Activated CD4-positive, alpha-beta T cell treated with anti-CD3 and anti-CD28 coated beads, Interleukin-2, amount 10 ng/mL, durations not matched to agents 24 days and 14 days (primary cell): ENCODE measurements at regions not wholly inside any gene's neighbourhood (a gene's known extent, or its start where the extent isn't known, plus 50 kb on each side); places are given as distances from the start of the nearest gene placed in this dataset.

Experiments
- DNase-seq: peaks from one replicate; pipeline ENCODE4 v3.0.0; 2022
- H3K27ac Mint-ChIP-seq: one replicate; pipeline ENCODE4 v1.8.0; 2022; ENCODE audit warnings: mild to moderate bottlenecking, mixed read lengths
- H3K27me3 Mint-ChIP-seq: one replicate; pipeline ENCODE4 v1.8.0; 2022; ENCODE audit warnings: mixed read lengths
- H3K36me3 Mint-ChIP-seq: one replicate; pipeline ENCODE4 v1.8.0; 2022; ENCODE audit warnings: low read depth, mild to moderate bottlenecking, mixed read lengths
- H3K4me1 Mint-ChIP-seq: one replicate; pipeline ENCODE4 v1.8.0; 2021; ENCODE audit warnings: mixed read lengths
- H3K4me3 Mint-ChIP-seq: one replicate; pipeline ENCODE4 v1.8.0; 2022; ENCODE audit warnings: mild to moderate bottlenecking, moderate library complexity, mixed read lengths
- H3K9me3 Mint-ChIP-seq: one replicate; pipeline ENCODE4 v1.8.0; 2021; ENCODE audit warnings: mixed read lengths
- intact Hi-C: fragments of 100-400 bp; cut with micrococcal nuclease; formaldehyde crosslinking; loops from one replicate; pipeline ENCODE4 v1.15.1; 2023

DNA sequence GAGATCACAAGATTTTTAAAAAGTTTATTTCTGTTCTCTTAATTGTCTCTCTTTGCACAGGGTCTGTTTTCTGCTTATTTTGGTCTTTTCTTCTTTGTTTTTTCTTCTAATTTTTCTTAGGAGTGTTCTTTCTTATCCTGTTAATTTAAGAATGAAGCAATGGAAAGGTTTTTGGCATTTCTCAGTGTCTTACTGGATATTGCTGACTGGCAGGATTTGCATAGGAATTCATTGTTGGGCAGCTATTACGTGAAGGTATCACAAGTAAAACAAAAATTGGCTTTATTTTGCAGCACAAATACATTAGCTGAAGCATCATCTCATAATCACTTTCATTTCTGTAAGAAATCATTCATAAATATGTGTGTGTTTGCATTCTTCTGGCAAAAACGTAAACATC, 566.9 kb upstream of the CDH6 start:
- no peak for DNase-seq
- Mint-ChIP-seq H3K4me1 (no peaks in the 10 kb centered on the region), H3K9me3 (peaks cover 9% of the 10 kb centered on the region), H3K27me3 (no peaks in the 10 kb centered on the region), H3K4me3 (no peak overlapping the region), H3K36me3 (no peaks in the 10 kb centered on the region), H3K27ac (no peak overlapping the region)
- intact Hi-C loops = no loop called here

DNA sequence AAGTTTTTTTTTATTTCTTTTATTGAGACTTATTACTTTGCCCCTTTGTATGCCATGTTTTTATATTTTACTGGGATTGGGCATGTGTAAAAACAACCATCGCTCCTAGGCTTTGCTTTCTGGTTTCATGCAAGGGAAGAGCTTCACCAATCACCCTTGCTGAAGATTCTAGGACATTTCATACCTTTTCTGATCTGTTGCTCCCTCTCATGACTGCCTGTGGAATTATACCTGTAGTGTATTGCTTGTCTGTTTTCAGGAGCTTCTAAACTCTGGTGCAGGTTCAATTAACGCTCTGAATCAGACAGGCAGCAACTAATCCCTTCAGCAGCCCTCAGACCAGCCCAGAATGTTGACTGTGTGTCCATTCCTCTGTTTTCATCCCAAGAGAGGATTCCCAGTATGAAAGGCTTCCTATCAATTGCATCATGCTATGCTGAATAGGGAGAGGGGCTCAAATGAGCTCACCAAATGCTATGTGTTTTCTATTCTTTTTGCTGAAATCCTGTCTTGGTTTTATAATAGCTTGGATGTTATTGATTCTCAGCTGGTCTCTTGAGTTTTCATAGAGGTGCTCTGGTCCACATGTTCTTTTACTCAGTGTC, 572.9 kb upstream of the CDH6 start:
- Mint-ChIP-seq H3K4me1 (no peaks in the 10 kb centered on the region), H3K9me3 (peaks cover 8% of the 10 kb centered on the region), H3K27ac (no peak overlapping the region), H3K27me3 (no peaks in the 10 kb centered on the region), H3K36me3 (no peaks in the 10 kb centered on the region), H3K4me3 (no peak overlapping the region)
- intact Hi-C loops = no loop called here
- no peak for DNase-seq

- DNase-seq = no peak
- H3K4me3 Mint-ChIP-seq = no peak overlapping the region
- no peaks in the 10 kb centered on the region for H3K27me3 Mint-ChIP-seq
- no peaks in the 10 kb centered on the region for H3K4me1 Mint-ChIP-seq
- H3K36me3 Mint-ChIP-seq = no peaks in the 10 kb centered on the region
- H3K9me3 Mint-ChIP-seq = no peaks in the 10 kb centered on the region
- intact Hi-C loops = no loop called here
- no peak overlapping the region for H3K27ac Mint-ChIP-seq
Observed at GRCh38 chr5:30608501-30608900, 585.0 kb upstream of the CDH6 start.

GRCh38 chr5:30607301-30607894, 586.1 kb upstream of the CDH6 start:
- intact Hi-C loops = no loop called here
- H3K4me1 Mint-ChIP-seq = no peaks in the 10 kb centered on the region

DNA sequence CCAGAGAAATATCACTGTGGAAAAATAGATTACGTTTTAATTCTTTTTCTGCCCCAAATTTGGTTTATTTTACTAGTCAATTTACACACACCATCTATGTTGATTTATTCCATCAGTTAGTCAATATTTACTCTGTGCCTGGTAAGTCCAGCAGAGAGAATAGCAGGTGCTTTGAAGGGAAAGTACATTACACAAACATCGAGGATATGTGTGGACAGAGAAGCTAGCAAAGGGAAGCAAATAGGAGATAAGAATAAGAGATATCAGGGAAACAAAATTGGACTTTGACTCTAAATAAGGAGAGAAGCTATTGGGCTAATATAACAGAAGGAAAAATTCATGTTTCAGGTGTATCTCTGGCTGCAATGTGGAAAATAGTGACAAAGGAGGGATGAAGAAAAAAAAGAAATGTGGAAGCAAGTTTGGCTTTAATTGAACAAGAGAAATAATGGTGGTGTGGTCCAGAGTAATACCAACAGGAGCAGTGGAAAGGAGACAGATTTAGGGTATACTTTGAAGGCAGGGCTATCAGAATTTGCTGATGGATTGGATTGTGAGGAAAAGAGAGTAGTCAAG, 587.7 kb upstream of the CDH6 start:
- Mint-ChIP-seq H3K9me3 (peaks cover under 1% of the 10 kb centered on the region), H3K4me3 (no peak overlapping the region), H3K36me3 (no peaks in the 10 kb centered on the region), H3K4me1 (no peaks in the 10 kb centered on the region), H3K27ac (no peak overlapping the region), H3K27me3 (no peaks in the 10 kb centered on the region)
- DNase-seq = no peak
- intact Hi-C loops = no loop called here

More at GRCh38 chr5:30607301-30607894, 586.1 kb upstream of the CDH6 start:
- Mint-ChIP-seq H3K27ac (no peak overlapping the region), H3K9me3 (no peaks in the 10 kb centered on the region), H3K4me3 (no peak overlapping the region), H3K36me3 (no peaks in the 10 kb centered on the region), H3K27me3 (no peaks in the 10 kb centered on the region)
- DNase-seq = no peak

DNA sequence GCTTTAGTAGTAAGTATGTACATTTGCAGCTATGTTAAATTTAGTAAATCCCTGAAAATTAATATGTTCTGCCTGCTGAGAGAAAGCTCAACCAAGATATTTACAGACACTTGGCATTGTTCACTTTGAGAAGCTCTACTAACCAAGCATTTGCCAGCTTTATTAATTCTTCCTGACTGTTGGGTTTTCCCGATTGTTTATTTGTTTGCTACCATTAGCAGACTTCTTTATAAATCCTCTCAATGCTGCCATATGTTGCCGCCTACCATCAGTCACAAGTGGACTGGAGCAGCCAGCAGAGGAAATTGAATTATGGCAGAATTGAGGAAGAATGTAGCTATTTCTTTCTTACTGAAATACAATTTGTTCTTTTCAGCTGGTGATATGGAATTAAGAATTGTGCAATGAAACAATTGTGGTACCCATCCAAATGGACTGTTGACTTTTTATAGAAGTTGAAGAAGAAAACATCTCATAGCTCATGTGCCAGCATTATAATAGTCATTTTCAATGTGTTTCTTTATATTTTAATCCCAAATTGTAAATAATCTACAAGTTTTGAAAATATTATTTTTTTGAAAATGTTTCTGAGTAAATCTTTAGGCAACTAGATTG, 588.7 kb upstream of the CDH6 start:
- intact Hi-C loops = no loop called here
- no peak for DNase-seq
- no peaks in the 10 kb centered on the region for H3K4me1 Mint-ChIP-seq
- no peak overlapping the region for H3K27ac Mint-ChIP-seq
- H3K4me3 Mint-ChIP-seq = no peak overlapping the region
- no peaks in the 10 kb centered on the region for H3K27me3 Mint-ChIP-seq
- no peaks in the 10 kb centered on the region for H3K36me3 Mint-ChIP-seq
- peaks cover 3% of the 10 kb centered on the region for H3K9me3 Mint-ChIP-seq

GRCh38 chr5:30600892-30601291, 592.6 kb upstream of the CDH6 start:
- no peaks in the 10 kb centered on the region for H3K4me1 Mint-ChIP-seq
- intact Hi-C loops = no loop called here
- peaks cover 2% of the 10 kb centered on the region for H3K36me3 Mint-ChIP-seq

GRCh38 chr5:30596495-30597064, 596.9 kb upstream of the CDH6 start:
- no peaks in the 10 kb centered on the region for H3K27me3 Mint-ChIP-seq
- H3K4me1 Mint-ChIP-seq = no peaks in the 10 kb centered on the region
- no peak overlapping the region for H3K27ac Mint-ChIP-seq
- intact Hi-C loops = no loop called here
- peaks cover 2% of the 10 kb centered on the region for H3K36me3 Mint-ChIP-seq
- no peak overlapping the region for H3K4me3 Mint-ChIP-seq
- DNase-seq = no peak
- H3K9me3 Mint-ChIP-seq = peaks cover 8% of the 10 kb centered on the region

More at GRCh38 chr5:30600892-30601291, 592.6 kb upstream of the CDH6 start:
- Mint-ChIP-seq H3K27me3 (no peaks in the 10 kb centered on the region), H3K9me3 (peaks cover 8% of the 10 kb centered on the region), H3K4me3 (no peak overlapping the region), H3K27ac (no peak overlapping the region)
- no peak for DNase-seq

- Mint-ChIP-seq H3K4me3 (no peak overlapping the region), H3K27ac (no peak overlapping the region), H3K27me3 (no peaks in the 10 kb centered on the region), H3K4me1 (no peaks in the 10 kb centered on the region), H3K36me3 (peaks cover 2% of the 10 kb centered on the region), H3K9me3 (peaks cover 4% of the 10 kb centered on the region)
- DNase-seq = no peak
- intact Hi-C loops = no loop called here
Observed at GRCh38 chr5:30594331-30594730, 599.2 kb upstream of the CDH6 start.

GRCh38 chr5:30592833-30593232, 600.7 kb upstream of the CDH6 start:
- H3K27ac Mint-ChIP-seq = no peak overlapping the region
- H3K9me3 Mint-ChIP-seq = no peaks in the 10 kb centered on the region
- H3K27me3 Mint-ChIP-seq = no peaks in the 10 kb centered on the region
- intact Hi-C loops = no loop called here
- H3K36me3 Mint-ChIP-seq = no peaks in the 10 kb centered on the region
- no peak for DNase-seq
- H3K4me3 Mint-ChIP-seq = no peak overlapping the region
- H3K4me1 Mint-ChIP-seq = no peaks in the 10 kb centered on the region

DNA sequence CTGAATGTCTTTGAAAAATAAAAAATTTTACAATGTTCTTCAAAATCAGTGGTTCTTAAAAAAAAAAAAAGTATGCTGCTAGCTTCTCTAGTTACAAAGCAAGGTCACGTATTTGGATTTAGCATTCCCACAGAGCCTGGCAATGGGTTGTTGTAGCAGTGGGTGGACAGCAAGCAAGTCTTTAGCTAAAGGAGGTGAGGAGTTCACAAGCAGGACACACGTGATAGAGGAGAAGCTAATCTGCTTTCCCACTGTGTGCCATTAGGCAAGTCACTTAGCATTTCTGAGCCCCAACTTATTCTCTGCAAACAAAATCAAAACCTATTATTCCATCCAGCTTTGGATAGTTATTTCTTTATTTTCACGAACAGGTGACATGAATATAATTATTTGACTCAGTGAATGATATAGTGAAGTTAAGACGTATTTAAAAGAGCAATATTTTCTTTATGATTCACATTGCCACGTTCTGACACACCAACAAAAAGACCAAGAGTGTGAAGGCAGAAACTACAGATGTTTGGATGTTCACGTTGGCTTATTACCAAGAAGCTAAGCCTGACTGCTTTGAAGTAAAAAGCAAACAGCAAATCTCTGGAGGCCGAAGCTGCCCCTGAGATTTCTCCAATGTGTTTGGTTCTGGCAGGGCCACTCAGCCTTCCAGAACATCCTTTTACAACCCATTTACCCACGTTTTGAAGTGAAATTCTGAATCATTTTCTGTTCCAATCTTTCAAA, 612.1 kb upstream of the CDH6 start:
- DNase-seq = no peak
- H3K4me1 Mint-ChIP-seq = no peaks in the 10 kb centered on the region
- no peaks in the 10 kb centered on the region for H3K27me3 Mint-ChIP-seq
- no peak overlapping the region for H3K27ac Mint-ChIP-seq
- no peaks in the 10 kb centered on the region for H3K36me3 Mint-ChIP-seq
- peaks cover 4% of the 10 kb centered on the region for H3K9me3 Mint-ChIP-seq
- intact Hi-C loops = no loop called here
- no peak overlapping the region for H3K4me3 Mint-ChIP-seq

GRCh38 chr5:30574761-30575160, 618.7 kb upstream of the CDH6 start:
- Mint-ChIP-seq H3K4me1 (no peaks in the 10 kb centered on the region), H3K9me3 (no peaks in the 10 kb centered on the region)
- intact Hi-C loops = no loop called here

DNA sequence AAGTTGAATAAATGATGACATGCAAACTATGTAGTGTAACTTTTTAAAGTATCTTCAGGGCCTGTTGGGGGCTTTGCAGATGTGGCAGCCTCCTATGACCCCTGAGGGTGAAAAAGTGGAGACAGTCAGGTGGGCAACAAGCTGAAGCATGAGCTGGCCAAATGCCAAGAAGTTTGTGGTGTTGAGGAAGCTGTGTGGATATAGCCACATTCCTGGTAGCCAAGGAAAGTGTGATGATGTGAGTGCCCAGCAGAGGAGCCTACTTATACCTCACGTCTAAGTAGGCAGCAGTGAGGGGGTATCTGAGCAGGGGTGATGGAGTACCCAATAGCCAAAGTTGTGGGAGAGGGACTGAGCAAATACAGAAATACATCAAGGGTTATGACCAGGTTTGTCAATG, 621.2 kb upstream of the CDH6 start:
- Mint-ChIP-seq H3K9me3 (no peaks in the 10 kb centered on the region), H3K4me1 (no peaks in the 10 kb centered on the region), H3K36me3 (no peaks in the 10 kb centered on the region), H3K27me3 (no peaks in the 10 kb centered on the region), H3K27ac (no peak overlapping the region), H3K4me3 (no peak overlapping the region)
- intact Hi-C loops = no loop called here
- DNase-seq = no peak

More at GRCh38 chr5:30574761-30575160, 618.7 kb upstream of the CDH6 start:
- H3K27ac Mint-ChIP-seq = no peak overlapping the region
- DNase-seq = no peak
- no peaks in the 10 kb centered on the region for H3K27me3 Mint-ChIP-seq
- no peaks in the 10 kb centered on the region for H3K36me3 Mint-ChIP-seq
- H3K4me3 Mint-ChIP-seq = no peak overlapping the region

- H3K4me1 Mint-ChIP-seq = no peaks in the 10 kb centered on the region
- no peaks in the 10 kb centered on the region for H3K27me3 Mint-ChIP-seq
- H3K36me3 Mint-ChIP-seq = no peaks in the 10 kb centered on the region
- DNase-seq = no peak
- intact Hi-C loops = no loop called here
- peaks cover 4% of the 10 kb centered on the region for H3K9me3 Mint-ChIP-seq
- H3K4me3 Mint-ChIP-seq = no peak overlapping the region
- no peak overlapping the region for H3K27ac Mint-ChIP-seq
Observed at GRCh38 chr5:30561771-30562170, 631.7 kb upstream of the CDH6 start.
